ENCODE measurements at regions not wholly inside any gene's neighbourhood (a gene's known extent, or its start where the extent isn't known, plus 50 kb on each side); places are given as distances from the start of the nearest gene placed in this dataset.

DNA sequence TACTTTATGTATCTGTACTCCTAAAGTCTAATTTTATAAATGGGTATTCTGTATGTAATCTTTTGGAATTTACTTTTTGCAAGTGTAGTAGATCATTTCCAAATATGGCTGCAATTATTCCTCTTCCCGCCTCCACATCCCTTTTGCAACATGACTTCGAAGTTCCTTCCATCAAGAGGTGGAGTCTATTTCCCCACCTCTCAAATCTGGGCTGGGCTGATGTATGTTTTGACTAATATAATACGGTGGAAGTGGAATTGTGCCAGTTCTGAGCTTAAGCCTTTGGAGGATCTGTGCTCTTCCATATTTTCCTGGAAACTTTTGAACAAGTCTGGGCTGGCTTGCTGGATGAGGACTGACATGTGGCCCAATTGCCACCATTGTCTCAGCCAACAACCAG is 155.9 kb downstream of the FGF18 start:
- H4K20me1 ChIP-seq (ENCODE audit: low read depth, low read length), result no peaks in the 10 kb centered on the region
- no peak overlapping the region for H2AFZ ChIP-seq (ENCODE audit: low read depth, low read length, severe bottlenecking)

DNA sequence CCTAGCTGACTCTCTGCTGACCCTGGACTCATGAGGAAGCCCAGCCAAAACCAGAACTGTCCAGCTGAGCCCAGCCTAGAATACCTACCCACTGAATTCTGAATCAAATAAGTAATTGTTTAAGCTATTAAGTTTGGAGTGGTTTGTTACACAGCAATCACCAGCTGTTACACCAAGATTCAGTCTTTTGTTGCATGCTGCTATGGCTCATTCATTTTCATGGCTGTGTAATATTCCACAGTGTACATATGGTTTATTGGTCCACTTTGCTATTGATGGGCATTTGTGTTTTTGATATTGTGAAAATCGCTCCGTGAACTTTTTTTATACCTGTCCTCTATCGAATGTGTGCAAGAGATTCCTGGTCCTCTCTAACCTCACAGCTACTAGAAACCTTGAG is 156.4 kb downstream of the FGF18 start:
- Histone ChIP-seq H3K79me2 (ENCODE audit: insufficient read depth, low read length) (no peaks in the 10 kb centered on the region), H3K4me3 (ENCODE audit: insufficient read depth, low read length, poor library complexity, severe bottlenecking) (no peak overlapping the region), H3K9me3 (ENCODE audit: insufficient read depth, low read length) (no peaks in the 10 kb centered on the region), H2AFZ (ENCODE audit: low read depth, low read length, severe bottlenecking) (no peak overlapping the region), H3K27ac (ENCODE audit: low read depth, low read length) (no peak overlapping the region), H3K9me2 (replicated peaks; ENCODE audit: insufficient read depth, low read length) (no peaks in the 10 kb centered on the region), H3K36me3 (ENCODE audit: low read length) (no peaks in the 10 kb centered on the region), H3K9ac (ENCODE audit: low read length) (no peak overlapping the region), H3K27me3 (ENCODE audit: low read length) (no peaks in the 10 kb centered on the region), H4K20me1 (ENCODE audit: low read depth, low read length) (no peaks in the 10 kb centered on the region), H3K4me2 (ENCODE audit: low read depth, low read length, poor library complexity, severe bottlenecking) (no peak overlapping the region), H3F3A (ENCODE audit: insufficient read depth) (no peaks in the 10 kb centered on the region)
- TF ChIP-seq, protein P1, sequence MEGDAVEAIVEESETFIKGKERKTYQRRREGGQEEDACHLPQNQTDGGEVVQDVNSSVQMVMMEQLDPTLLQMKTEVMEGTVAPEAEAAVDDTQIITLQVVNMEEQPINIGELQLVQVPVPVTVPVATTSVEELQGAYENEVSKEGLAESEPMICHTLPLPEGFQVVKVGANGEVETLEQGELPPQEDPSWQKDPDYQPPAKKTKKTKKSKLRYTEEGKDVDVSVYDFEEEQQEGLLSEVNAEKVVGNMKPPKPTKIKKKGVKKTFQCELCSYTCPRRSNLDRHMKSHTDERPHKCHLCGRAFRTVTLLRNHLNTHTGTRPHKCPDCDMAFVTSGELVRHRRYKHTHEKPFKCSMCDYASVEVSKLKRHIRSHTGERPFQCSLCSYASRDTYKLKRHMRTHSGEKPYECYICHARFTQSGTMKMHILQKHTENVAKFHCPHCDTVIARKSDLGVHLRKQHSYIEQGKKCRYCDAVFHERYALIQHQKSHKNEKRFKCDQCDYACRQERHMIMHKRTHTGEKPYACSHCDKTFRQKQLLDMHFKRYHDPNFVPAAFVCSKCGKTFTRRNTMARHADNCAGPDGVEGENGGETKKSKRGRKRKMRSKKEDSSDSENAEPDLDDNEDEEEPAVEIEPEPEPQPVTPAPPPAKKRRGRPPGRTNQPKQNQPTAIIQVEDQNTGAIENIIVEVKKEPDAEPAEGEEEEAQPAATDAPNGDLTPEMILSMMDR (IDR thresholded peaks at IDR 0.05; ENCODE audit: insufficient read depth, low read length, poor library complexity, severe bottlenecking), result no peak
- TF ChIP-seq EZH2phosphoT487 (conservative IDR thresholded peaks at IDR 0.05; ENCODE audit: low read length), result no peak

More for the DNA sequence above, 155.9 kb downstream of the FGF18 start:
- no peak overlapping the region for H3K4me2 ChIP-seq (ENCODE audit: low read depth, low read length, poor library complexity, severe bottlenecking)
- H3K9ac ChIP-seq (ENCODE audit: low read length), result no peak overlapping the region
- no peak overlapping the region for H3K4me3 ChIP-seq (ENCODE audit: insufficient read depth, low read length, poor library complexity, severe bottlenecking)
- H3K27me3 ChIP-seq (ENCODE audit: low read length), result no peaks in the 10 kb centered on the region
- H3K9me3 ChIP-seq (ENCODE audit: insufficient read depth, low read length), result no peaks in the 10 kb centered on the region
- no peak for TF ChIP-seq EZH2phosphoT487 (conservative IDR thresholded peaks at IDR 0.05; ENCODE audit: low read length)
- TF ChIP-seq, protein P1 (IDR thresholded peaks at IDR 0.05; ENCODE audit: insufficient read depth, low read length, poor library complexity, severe bottlenecking), result no peak
- no peak overlapping the region for H3K27ac ChIP-seq (ENCODE audit: low read depth, low read length)
- no peaks in the 10 kb centered on the region for H3F3A ChIP-seq (ENCODE audit: insufficient read depth)
- H3K36me3 ChIP-seq (ENCODE audit: low read length), result no peaks in the 10 kb centered on the region
- H3K9me2 ChIP-seq (replicated peaks; ENCODE audit: insufficient read depth, low read length), result no peaks in the 10 kb centered on the region
- H3K79me2 ChIP-seq (ENCODE audit: insufficient read depth, low read length), result no peaks in the 10 kb centered on the region

DNA sequence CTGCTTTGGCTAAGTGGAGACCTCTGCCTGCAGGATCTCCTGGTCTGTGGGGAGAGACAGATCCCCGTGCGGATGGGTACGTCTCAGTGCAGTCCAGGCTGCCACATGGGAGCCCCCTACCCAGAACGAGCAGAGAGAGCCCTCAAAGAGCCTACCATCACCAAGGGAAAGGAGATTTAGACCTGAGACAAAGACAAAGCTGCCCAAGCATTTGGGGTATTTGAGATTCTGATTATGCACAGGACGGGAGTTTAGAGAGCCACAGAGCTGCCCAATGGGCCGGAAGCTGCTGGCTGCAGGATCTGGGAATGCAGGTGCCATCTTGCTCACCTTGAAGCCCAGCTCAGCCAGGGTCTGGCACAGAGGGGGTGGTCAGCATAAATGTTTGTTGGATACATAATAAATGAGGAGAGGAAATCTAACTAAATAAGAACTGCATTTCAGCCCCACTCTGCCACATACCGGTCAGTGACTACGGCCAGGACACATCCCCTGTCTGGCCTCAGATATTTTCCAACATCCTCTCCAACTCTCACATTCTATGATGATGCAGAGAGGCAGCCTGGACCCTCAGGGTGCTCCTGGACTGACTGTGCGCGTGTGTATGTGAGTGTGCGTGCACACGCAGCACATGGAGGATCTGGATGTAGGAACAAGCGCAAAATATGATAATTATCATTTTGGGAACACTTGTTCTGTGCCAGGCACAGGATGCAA is 157.8 kb downstream of the FGF18 start:
- H4K20me1 ChIP-seq (ENCODE audit: low read depth, low read length), result no peaks in the 10 kb centered on the region
- H2AFZ ChIP-seq (ENCODE audit: low read depth, low read length, severe bottlenecking), result no peak overlapping the region
- H3K79me2 ChIP-seq (ENCODE audit: insufficient read depth, low read length), result no peaks in the 10 kb centered on the region
- H3K36me3 ChIP-seq (ENCODE audit: low read length), result no peaks in the 10 kb centered on the region
- no peak overlapping the region for H3K4me2 ChIP-seq (ENCODE audit: low read depth, low read length, poor library complexity, severe bottlenecking)
- H3K27ac ChIP-seq (ENCODE audit: low read depth, low read length), result no peak overlapping the region
- H3K27me3 ChIP-seq (ENCODE audit: low read length), result no peaks in the 10 kb centered on the region
- no peaks in the 10 kb centered on the region for H3K9me2 ChIP-seq (replicated peaks; ENCODE audit: insufficient read depth, low read length)
- H3K9me3 ChIP-seq (ENCODE audit: insufficient read depth, low read length), result no peaks in the 10 kb centered on the region
- no peak overlapping the region for H3K9ac ChIP-seq (ENCODE audit: low read length)
- no peaks in the 10 kb centered on the region for H3F3A ChIP-seq (ENCODE audit: insufficient read depth)
- TF ChIP-seq, protein P1 (IDR thresholded peaks at IDR 0.05; ENCODE audit: insufficient read depth, low read length, poor library complexity, severe bottlenecking), result no peak
- no peak for TF ChIP-seq EZH2phosphoT487 (conservative IDR thresholded peaks at IDR 0.05; ENCODE audit: low read length)
- no peak overlapping the region for H3K4me3 ChIP-seq (ENCODE audit: insufficient read depth, low read length, poor library complexity, severe bottlenecking)
